GM10266 (cell line): ENCODE measurements at regions not wholly inside any gene's neighbourhood (a gene's known extent, or its start where the extent isn't known, plus 50 kb on each side); places are given as distances from the start of the nearest gene placed in this dataset.

Source experiments
- DNase-seq: peaks from one replicate; pipeline ENCODE4 v3.0.0; 2012; ENCODE audit errors: extremely low spot score
- CTCF ChIP-seq: IDR thresholded peaks from 2 replicates; pipeline ENCODE4 v1.5.1; 2012; ENCODE audit warnings: mild to moderate bottlenecking, low read depth; ENCODE audit not compliant: control insufficient read depth, insufficient read depth; ENCODE audit errors: missing control alignments

GRCh38 chr2:64837925-64838641 is 151.1 kb upstream of the SLC1A4 start:
- no peak for TF ChIP-seq CTCF
- DNase-seq = no peak

- DNase-seq = no peak
- no peak for TF ChIP-seq CTCF
Observed at GRCh38 chr2:64838817-64839216, 150.4 kb upstream of the SLC1A4 start.

- TF ChIP-seq CTCF = no peak
- DNase-seq = peak; percentile 66
Observed at GRCh38 chr2:64839844-64840243, 149.4 kb upstream of the SLC1A4 start.

GRCh38 chr2:64840426-64840881 is 148.7 kb upstream of the SLC1A4 start:
- no peak for TF ChIP-seq CTCF
- no peak for DNase-seq

GRCh38 chr2:64841461-64841860 is 147.7 kb upstream of the SLC1A4 start:
- DNase-seq = no peak
- TF ChIP-seq CTCF = no peak

- DNase-seq = no peak
- no peak for TF ChIP-seq CTCF
Observed at GRCh38 chr2:64842030-64842429, 147.2 kb upstream of the SLC1A4 start.

- TF ChIP-seq CTCF = no peak
- no peak for DNase-seq
Observed at GRCh38 chr2:64844087-64844486, 145.1 kb upstream of the SLC1A4 start.
